HEK293T (cell line): ENCODE measurements at regions not wholly inside any gene's neighbourhood (a gene's known extent, or its start where the extent isn't known, plus 50 kb on each side); places are given as distances from the start of the nearest gene placed in this dataset.

ENCODE experiments used
- ELF4 ChIP-seq: fragments of 450-650 bp; IDR thresholded peaks from 2 replicates; pipeline ENCODE4 v1.6.1; 2017; ENCODE audit warnings: antibody characterized with exemption
- FOXA1 ChIP-seq: fragments of 450-650 bp; IDR thresholded peaks from 2 replicates; pipeline ENCODE4 v1.6.1; 2016; ENCODE audit warnings: mild to moderate bottlenecking
- FOXK2 ChIP-seq: fragments of 450-650 bp; IDR thresholded peaks from 2 replicates; pipeline ENCODE4 v1.6.1; 2016; ENCODE audit warnings: mild to moderate bottlenecking
- FOXM1 ChIP-seq: fragments of 450-650 bp; IDR thresholded peaks from 2 replicates; pipeline ENCODE4 v1.6.1; 2017; ENCODE audit warnings: mild to moderate bottlenecking, borderline replicate concordance
- SP1 ChIP-seq: fragments of 450-650 bp; IDR thresholded peaks from 2 replicates; pipeline ENCODE4 v1.6.1; 2017
- TARDBP ChIP-seq: fragments of 450-650 bp; IDR thresholded peaks from 2 replicates; pipeline ENCODE4 v1.6.1; 2016
- TF ChIP-seq, protein P1 (sequence below): fragments of 450-650 bp; IDR thresholded peaks from 2 replicates; pipeline ENCODE4 v1.6.1; 2016

DNA sequence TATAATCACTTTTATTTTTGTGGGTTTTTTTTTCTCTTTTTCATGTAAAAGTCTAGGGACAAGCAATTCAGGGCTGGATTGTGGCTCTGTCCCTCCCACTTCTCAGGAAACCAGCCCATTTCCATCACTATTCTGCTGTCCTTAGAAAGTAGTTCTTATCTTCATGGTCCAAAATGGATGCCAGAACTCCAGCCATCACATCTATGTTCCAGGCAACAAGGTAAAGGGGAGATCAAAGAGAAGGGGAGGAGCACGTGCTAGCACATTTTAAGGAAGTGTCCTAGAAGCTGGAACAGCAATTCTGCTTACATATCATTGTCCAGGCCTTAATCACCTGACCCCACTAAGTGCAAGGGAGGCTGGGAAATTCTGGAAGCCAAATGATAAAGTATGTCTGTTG lies 181.1 kb upstream of the C2CD4B start:
- no peak for TF ChIP-seq TARDBP
- no peak for TF ChIP-seq ELF4
- no peak for TF ChIP-seq SP1
- TF ChIP-seq FOXM1: no peak
- TF ChIP-seq FOXK2: no peak
- TF ChIP-seq, protein P1, sequence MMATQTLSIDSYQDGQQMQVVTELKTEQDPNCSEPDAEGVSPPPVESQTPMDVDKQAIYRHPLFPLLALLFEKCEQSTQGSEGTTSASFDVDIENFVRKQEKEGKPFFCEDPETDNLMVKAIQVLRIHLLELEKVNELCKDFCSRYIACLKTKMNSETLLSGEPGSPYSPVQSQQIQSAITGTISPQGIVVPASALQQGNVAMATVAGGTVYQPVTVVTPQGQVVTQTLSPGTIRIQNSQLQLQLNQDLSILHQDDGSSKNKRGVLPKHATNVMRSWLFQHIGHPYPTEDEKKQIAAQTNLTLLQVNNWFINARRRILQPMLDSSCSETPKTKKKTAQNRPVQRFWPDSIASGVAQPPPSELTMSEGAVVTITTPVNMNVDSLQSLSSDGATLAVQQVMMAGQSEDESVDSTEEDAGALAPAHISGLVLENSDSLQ: no peak
- TF ChIP-seq FOXA1: no peak
